ENCODE measurements at regions not wholly inside any gene's neighbourhood (a gene's known extent, or its start where the extent isn't known, plus 50 kb on each side); places are given as distances from the start of the nearest gene placed in this dataset.
A peak's percentile ranks its signal among the peaks of the same experiment; 100 is the strongest.

- DNase-seq (ENCODE audit: low spot score in 2 of 2), result no peak
- Histone ChIP-seq H3K36me3 (no peaks in the 10 kb centered on the region), H3K4me1 (peaks cover 0 to 30% of the 10 kb centered on the region in 2 donors), H3K4me3 (no peak overlapping the region), H3K27me3 (no peaks in the 10 kb centered on the region), H3K27ac (peak overlapping the region in 1 of 2 donors; percentile 20), H3K9me3 (no peaks in the 10 kb centered on the region)
- no peak for TF ChIP-seq CTCF (IDR thresholded peaks at IDR 0.05)
- intact Hi-C loops (cut with DNase I), result loop anchor here (10.0 kb wide), 2 partner anchors 442 to 878 kb away; partner anchors contain the start of genes DYNLT1 and TMEM242
Observed at GRCh38 chr6:157766901-157767774, 55.9 kb upstream of the SNX9 start.

GRCh38 chr6:157767775-157768156 is 55.3 kb upstream of the SNX9 start:
- DNase-seq (ENCODE audit: low spot score in 2 of 2), result no peak
- Histone ChIP-seq H3K4me1 (peaks cover 0 to 30% of the 10 kb centered on the region in 2 donors), H3K4me3 (no peak overlapping the region), H3K27me3 (no peaks in the 10 kb centered on the region), H3K9me3 (no peaks in the 10 kb centered on the region), H3K27ac (peak overlapping the region; percentile 3 to 20), H3K36me3 (no peaks in the 10 kb centered on the region)
- intact Hi-C loops (cut with DNase I), result loop anchor here (10.0 kb wide), 2 partner anchors 443 to 877 kb away; partner anchors contain the start of genes DYNLT1 and TMEM242
- no peak for TF ChIP-seq CTCF (IDR thresholded peaks at IDR 0.05)

- Histone ChIP-seq H3K9me3 (no peaks in the 10 kb centered on the region), H3K27me3 (no peaks in the 10 kb centered on the region), H3K4me3 (no peak overlapping the region), H3K27ac (peak overlapping the region; percentile 3 to 20), H3K4me1 (peaks cover 0 to 24% of the 10 kb centered on the region in 2 donors), H3K36me3 (no peaks in the 10 kb centered on the region)
- no peak for TF ChIP-seq CTCF (IDR thresholded peaks at IDR 0.05)
- no peak for DNase-seq (ENCODE audit: low spot score in 2 of 2)
- intact Hi-C loops (cut with DNase I), result loop anchor here (10.0 kb wide), 2 partner anchors 444 to 876 kb away; partner anchors contain the start of genes DYNLT1 and TMEM242
Observed at GRCh38 chr6:157768304-157768703, 54.7 kb upstream of the SNX9 start.

GRCh38 chr6:157768863-157769551 is 54.0 kb upstream of the SNX9 start:
- Histone ChIP-seq H3K27ac (peak overlapping the region; percentile 68 to 76), H3K4me3 (no peak overlapping the region), H3K36me3 (no peaks in the 10 kb centered on the region), H3K9me3 (no peaks in the 10 kb centered on the region), H3K4me1 (peaks cover 0 to 17% of the 10 kb centered on the region in 2 donors), H3K27me3 (no peaks in the 10 kb centered on the region)
- no peak for TF ChIP-seq CTCF (IDR thresholded peaks at IDR 0.05)
- no peak for DNase-seq (ENCODE audit: low spot score in 2 of 2)
- intact Hi-C loops (cut with DNase I), result loop anchor here (10.0 kb wide), 2 partner anchors 444 to 876 kb away; partner anchors contain the start of genes DYNLT1 and TMEM242

GRCh38 chr6:157769776-157770426 is 53.1 kb upstream of the SNX9 start:
- Histone ChIP-seq H3K9me3 (no peaks in the 10 kb centered on the region), H3K36me3 (no peaks in the 10 kb centered on the region), H3K27me3 (no peaks in the 10 kb centered on the region), H3K4me3 (no peak overlapping the region), H3K27ac (peak overlapping the region; percentile 68 to 76), H3K4me1 (peaks cover 0 to 10% of the 10 kb centered on the region in 2 donors)
- intact Hi-C loops (cut with DNase I), result loop anchor here (10.0 kb wide), 2 partner anchors 445 to 875 kb away; partner anchors contain the start of genes DYNLT1 and TMEM242
- no peak for DNase-seq (ENCODE audit: low spot score in 2 of 2)
- TF ChIP-seq CTCF (IDR thresholded peaks at IDR 0.05), result no peak
